ENCODE measurements at regions not wholly inside any gene's neighbourhood (a gene's known extent, or its start where the extent isn't known, plus 50 kb on each side); places are given as distances from the start of the nearest gene placed in this dataset.
"Not testable (repeated sequence)": the region's sequence is repeated elsewhere in the genome, so short reads cannot be mapped to it uniquely, and the experiment has no call there.

GRCh38 chr3:86793786-86794185 lies 197.2 kb downstream of the VGLL3 start:
- no peak for DNase-seq

- DNase-seq: no peak
Observed at GRCh38 chr3:86792316-86792715, 198.6 kb downstream of the VGLL3 start.

GRCh38 chr3:86790884-86791549 lies 199.9 kb downstream of the VGLL3 start:
- no peak for DNase-seq

- DNase-seq: no peak
Observed at GRCh38 chr3:86788371-86788770, 202.6 kb downstream of the VGLL3 start.

GRCh38 chr3:86787091-86787490 lies 203.9 kb downstream of the VGLL3 start:
- DNase-seq: no peak

- no peak for DNase-seq
Observed at GRCh38 chr3:86785386-86785785, 205.6 kb downstream of the VGLL3 start.

- no peak for DNase-seq
Observed at GRCh38 chr3:86782866-86783265, 208.1 kb downstream of the VGLL3 start.

GRCh38 chr3:86782286-86782685 lies 208.7 kb downstream of the VGLL3 start:
- no peak for DNase-seq

GRCh38 chr3:86774082-86774691 lies 216.8 kb downstream of the VGLL3 start:
- peak; percentile 0 to 9 for DNase-seq

GRCh38 chr3:86772699-86773098 lies 218.2 kb downstream of the VGLL3 start:
- no peak for DNase-seq

GRCh38 chr3:86771741-86772512 lies 219.0 kb downstream of the VGLL3 start:
- DNase-seq: no peak

GRCh38 chr3:86766331-86766730 lies 224.6 kb downstream of the VGLL3 start:
- DNase-seq: no peak

- DNase-seq: not testable (repeated sequence)
Observed at GRCh38 chr3:86757322-86758179, 233.4 kb downstream of the VGLL3 start.

- DNase-seq: no peak
Observed at GRCh38 chr3:86748015-86748414, 242.9 kb downstream of the VGLL3 start.

GRCh38 chr3:86744051-86744450 lies 246.9 kb downstream of the VGLL3 start:
- DNase-seq: no peak

- DNase-seq: no peak
Observed at GRCh38 chr3:86743233-86743632, 247.7 kb downstream of the VGLL3 start.

GRCh38 chr3:86740751-86741150 lies 250.2 kb downstream of the VGLL3 start:
- no peak for DNase-seq

- no peak for DNase-seq
Observed at GRCh38 chr3:86739244-86739643, 251.7 kb downstream of the VGLL3 start.

GRCh38 chr3:86738684-86739083 lies 252.3 kb downstream of the VGLL3 start:
- no peak for DNase-seq

- DNase-seq: no peak
Observed at GRCh38 chr3:86737517-86737916, 253.4 kb downstream of the VGLL3 start.

GRCh38 chr3:86733257-86733656 lies 257.7 kb downstream of the VGLL3 start:
- DNase-seq: no peak

- no peak for DNase-seq
Observed at GRCh38 chr3:86731501-86731901, 259.4 kb downstream of the VGLL3 start.

GRCh38 chr3:86723433-86723832 lies 267.5 kb downstream of the VGLL3 start:
- DNase-seq: no peak

All from inflammatory macrophage treated with lipopolysaccharide for 1 hour (primary cell).